Choroid plexus epithelial cell (primary cell): ENCODE measurements at regions not wholly inside any gene's neighbourhood (a gene's known extent, or its start where the extent isn't known, plus 50 kb on each side); places are given as distances from the start of the nearest gene placed in this dataset.

Experiments
- DNase-seq: peaks from one replicate; pipeline ENCODE4 v3.0.0-alpha.2; 2010; ENCODE audit warnings: low read depth
- H3K4me3 ChIP-seq: 2 replicates; pipeline ENCODE4 v1.5.1; 2011; ENCODE audit warnings: low read depth, mild to moderate bottlenecking, control low read depth, low read length, moderate library complexity
- TF ChIP-seq, protein P1 (sequence below): conservative IDR thresholded peaks from 2 replicates; pipeline ENCODE4 v1.5.1; 2011; ENCODE audit warnings: low read depth, mild to moderate bottlenecking, control low read depth, inconsistent platforms, low read length, moderate library complexity

DNA sequence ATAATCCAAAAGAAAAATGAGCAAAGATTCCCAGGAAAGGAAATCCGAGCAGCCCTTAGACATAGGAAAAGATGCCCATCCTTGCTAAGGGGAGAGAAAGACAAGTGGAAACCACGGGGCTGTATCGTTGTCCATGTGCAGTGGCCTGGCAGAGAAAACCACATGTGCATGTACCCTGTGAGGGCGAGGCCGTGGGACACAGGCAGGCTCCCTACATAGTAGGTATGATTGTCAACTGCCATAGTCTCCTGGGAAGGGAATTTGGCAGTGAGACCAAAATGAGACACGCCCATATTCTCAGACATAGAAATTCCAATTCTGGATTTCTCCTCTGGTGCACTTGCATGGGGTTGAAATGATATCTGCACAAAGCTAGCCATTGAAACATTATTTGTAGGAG is 169.7 kb upstream of the SALL4 start:
- no peak for DNase-seq
- TF ChIP-seq, protein P1, sequence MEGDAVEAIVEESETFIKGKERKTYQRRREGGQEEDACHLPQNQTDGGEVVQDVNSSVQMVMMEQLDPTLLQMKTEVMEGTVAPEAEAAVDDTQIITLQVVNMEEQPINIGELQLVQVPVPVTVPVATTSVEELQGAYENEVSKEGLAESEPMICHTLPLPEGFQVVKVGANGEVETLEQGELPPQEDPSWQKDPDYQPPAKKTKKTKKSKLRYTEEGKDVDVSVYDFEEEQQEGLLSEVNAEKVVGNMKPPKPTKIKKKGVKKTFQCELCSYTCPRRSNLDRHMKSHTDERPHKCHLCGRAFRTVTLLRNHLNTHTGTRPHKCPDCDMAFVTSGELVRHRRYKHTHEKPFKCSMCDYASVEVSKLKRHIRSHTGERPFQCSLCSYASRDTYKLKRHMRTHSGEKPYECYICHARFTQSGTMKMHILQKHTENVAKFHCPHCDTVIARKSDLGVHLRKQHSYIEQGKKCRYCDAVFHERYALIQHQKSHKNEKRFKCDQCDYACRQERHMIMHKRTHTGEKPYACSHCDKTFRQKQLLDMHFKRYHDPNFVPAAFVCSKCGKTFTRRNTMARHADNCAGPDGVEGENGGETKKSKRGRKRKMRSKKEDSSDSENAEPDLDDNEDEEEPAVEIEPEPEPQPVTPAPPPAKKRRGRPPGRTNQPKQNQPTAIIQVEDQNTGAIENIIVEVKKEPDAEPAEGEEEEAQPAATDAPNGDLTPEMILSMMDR: no peak
- no peak overlapping the region for H3K4me3 ChIP-seq

DNA sequence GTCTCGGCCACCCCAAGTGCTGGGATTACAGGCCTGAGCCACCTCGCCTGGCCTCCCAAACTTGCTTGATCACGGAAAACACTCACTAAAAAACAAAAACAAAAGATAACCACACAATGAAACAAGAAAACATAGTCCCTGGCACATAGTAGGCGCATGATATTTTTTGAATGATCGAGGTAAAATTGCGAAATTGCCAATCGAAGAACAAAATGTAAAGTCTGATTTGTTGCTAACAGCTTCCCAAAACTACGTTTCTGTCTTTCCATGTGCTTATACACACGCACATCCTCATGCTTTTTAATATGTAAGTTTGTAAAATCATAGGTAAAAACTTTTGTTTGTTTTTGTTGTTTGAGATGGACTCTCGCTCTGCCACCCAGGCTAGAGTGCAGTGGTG is 168.5 kb upstream of the SALL4 start:
- no peak overlapping the region for H3K4me3 ChIP-seq
- DNase-seq: no peak
- TF ChIP-seq, protein P1: no peak

DNA sequence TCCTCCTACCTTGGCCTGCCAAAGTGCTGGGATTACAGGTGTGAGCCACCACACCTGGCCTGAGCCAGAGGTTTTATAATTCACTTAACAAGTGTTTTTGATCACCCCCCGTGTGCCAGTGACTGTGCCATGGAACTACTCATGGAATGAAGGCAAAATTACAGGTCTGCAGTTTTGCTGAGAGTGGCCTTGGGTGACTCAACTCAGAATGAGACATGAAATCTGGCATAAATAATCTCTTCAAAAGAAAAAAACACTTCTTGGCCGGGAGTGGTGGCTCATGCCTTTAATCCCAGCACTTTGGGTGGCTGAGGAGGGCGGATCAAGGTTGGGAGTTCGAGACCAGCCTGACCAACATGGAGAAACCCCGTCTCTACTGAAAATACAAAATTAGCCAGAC is 166.9 kb upstream of the SALL4 start:
- H3K4me3 ChIP-seq: no peak overlapping the region
- TF ChIP-seq, protein P1: no peak
- DNase-seq: no peak

DNA sequence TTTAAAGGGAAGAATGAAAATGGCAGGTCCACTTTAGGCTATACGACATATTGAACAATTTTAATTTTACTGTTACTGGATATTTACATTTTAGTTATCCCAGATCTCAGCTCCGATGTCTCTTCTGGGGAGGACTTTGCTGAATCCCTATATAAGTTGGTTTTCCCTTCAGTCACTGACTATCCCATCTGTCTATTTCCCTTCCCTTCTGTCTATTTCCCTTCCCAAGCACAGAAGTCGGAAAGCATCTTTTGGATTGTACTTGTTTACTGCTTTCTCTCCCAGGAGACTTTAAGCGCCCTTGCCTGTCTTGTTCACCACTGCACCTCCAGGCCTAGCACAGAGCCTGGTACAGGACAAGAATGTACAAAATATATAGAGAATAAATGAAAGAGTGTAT is 165.8 kb upstream of the SALL4 start:
- no peak overlapping the region for H3K4me3 ChIP-seq
- TF ChIP-seq, protein P1: no peak
- DNase-seq: no peak

DNA sequence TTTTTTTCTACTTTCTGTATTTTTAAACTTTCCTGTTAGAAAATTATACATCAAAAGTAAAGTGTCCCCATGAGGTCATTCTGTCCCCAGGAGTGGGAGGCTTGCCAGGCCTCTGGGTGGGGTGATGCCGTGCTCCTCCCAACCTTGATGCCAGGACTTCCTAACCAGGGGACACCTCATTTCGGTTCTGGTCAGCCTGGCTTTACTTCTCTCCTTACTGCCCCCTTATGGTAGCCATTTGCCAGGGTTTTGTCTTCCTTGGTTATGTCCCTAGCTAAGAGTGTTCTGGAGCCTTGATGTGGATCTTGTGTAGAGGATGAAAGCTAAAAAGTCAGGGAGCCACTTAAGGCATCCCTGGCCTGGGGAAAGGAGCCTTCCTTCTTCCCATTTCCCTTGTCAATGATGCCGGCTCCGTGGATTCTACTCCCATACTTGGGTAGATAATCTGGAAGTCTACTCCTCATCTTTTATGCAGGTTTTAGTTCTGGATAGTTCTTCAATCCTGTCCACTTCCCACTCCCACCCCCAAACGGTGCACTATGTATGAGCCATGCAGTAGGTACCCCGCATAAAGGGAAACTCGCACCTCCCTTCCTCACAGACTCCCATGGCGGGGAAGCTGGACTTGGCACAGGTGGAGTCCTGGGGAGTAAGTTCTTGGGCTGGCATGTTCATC is 164.1 kb upstream of the SALL4 start:
- no peak overlapping the region for H3K4me3 ChIP-seq
- TF ChIP-seq, protein P1: peak; percentile 89
- peak; percentile 86 for DNase-seq

DNA sequence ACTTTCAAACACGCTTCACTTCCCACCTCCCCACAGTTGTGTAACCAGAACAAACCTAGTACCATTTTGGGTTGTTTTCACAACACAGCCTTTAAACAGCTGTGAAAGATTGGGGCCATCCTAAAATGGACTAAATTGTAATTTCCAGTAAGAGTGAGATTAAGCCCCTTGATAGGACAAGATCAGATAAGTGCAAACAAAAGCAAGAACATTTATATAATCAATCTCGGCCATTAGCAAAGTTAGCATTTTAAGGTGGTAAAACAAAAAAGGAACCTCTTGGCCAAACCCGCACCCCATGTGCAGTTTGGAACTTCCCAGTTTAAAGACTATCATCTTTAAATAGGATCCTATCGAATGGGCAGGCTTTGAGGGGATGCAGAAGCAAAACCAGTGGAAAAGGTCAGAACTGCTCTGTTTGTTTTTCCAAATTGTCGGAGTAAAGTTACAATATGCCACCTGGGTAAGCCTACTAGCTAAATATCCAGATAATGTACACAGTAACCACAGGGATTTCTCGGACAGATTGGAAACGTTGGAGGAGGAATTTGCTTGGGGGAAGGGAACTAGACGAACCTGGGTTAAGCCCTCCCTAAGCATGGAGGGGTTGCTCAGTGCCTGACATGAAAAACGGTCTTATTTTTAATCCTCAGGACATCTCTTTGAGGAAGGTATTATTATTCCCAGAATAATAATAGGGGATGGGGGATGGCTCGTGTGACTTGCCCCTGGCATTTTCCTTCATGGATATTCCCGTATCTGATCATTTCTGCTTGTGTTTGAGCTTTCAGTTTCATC is 159.8 kb upstream of the SALL4 start:
- TF ChIP-seq, protein P1: no peak
- no peak overlapping the region for H3K4me3 ChIP-seq
- DNase-seq: no peak
